Brain microvascular endothelial cell (primary cell): ENCODE measurements at regions not wholly inside any gene's neighbourhood (a gene's known extent, or its start where the extent isn't known, plus 50 kb on each side); places are given as distances from the start of the nearest gene placed in this dataset.
A peak's percentile ranks its signal among the peaks of the same experiment; 100 is the strongest.

Source experiments
- DNase-seq: peaks from one replicate; pipeline ENCODE4 v3.0.0-alpha.2; 2020
- H3K27ac ChIP-seq: fragments of 250-450 bp; sonication (Bioruptor Pico); 2 replicates; pipeline ENCODE4 v1.5.1; 2020; ENCODE audit warnings: mild to moderate bottlenecking, moderate library complexity
- H3K27me3 ChIP-seq: fragments of 250-450 bp; sonication (Bioruptor Pico); replicated peaks from 2 replicates; pipeline ENCODE4 v1.5.1; 2020; ENCODE audit warnings: mild to moderate bottlenecking
- H3K36me3 ChIP-seq: fragments of 250-450 bp; sonication (Bioruptor Pico); replicated peaks from 2 replicates; pipeline ENCODE4 v1.5.1; 2020; ENCODE audit warnings: mild to moderate bottlenecking
- H3K4me3 ChIP-seq: 2 replicates; pipeline ENCODE4 v1.5.1; 2011; ENCODE audit warnings: low read depth, mild to moderate bottlenecking, control low read depth, low read length, moderate library complexity
- in situ Hi-C: cut with HindIII; loops from 2 replicates; pipeline ENCODE4 v1.10.0; 2017; ENCODE audit warnings: low sequenced_read_pairs, low pct_ligation_motif_present
- TF ChIP-seq, protein P1 (sequence below): IDR thresholded peaks from 2 replicates; pipeline ENCODE4 v1.5.1; 2011; ENCODE audit warnings: low read depth, mild to moderate bottlenecking, moderate library complexity, low read length, control low read depth, inconsistent platforms; ENCODE audit errors: missing control alignments

DNA sequence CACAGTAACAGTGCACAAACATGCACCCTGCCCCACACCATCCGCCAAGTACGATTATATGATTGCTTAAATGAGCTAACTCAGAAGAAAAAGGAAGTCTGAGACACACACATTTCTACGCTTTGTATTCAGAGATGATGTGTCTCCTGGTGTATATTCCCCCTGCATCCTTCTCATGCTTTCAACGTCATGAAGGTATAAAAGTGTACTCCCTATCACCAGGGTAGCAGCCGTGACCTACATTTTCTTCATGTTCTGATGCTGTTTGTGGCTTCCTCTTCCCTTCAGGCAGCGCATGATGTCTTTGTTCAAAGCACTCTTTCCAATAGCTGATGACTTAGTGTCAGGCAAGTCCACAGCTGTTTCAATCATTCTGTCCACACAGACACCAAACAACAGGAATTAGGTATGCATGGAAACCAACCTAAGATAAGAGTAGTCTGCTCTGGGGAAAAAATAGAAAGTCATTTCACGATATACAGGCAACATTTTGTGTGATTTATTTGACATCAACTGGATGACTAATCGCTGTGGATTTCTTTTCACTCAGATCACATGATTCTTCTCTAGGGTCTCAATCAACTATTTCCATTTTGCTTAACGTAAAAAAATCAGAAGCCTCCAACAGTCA, 269.4 kb upstream of the PTGER4 start:
- peak; percentile 93 for DNase-seq
- in situ Hi-C loops: no loop called here

DNA sequence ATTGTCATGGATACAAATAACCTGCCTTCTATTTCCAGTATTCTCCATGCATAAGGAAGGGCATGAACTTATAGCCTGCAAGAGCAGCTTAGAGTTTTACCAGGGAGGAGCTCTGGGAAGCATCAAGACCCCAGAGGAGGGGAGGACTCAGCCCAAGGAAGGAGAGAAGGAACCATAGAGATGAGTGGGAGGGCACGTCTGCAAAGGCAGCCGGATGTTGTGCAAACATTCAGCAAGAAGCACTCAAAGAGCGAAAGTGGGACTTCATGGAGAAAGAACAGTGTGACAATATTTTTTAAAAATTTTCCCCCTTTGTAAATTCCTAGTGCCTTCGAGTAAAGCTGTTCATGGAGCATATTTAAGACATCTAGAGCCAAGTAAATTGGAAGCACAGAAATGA, 270.1 kb upstream of the PTGER4 start:
- in situ Hi-C loops: no loop called here
- no peak overlapping the region for H3K4me3 ChIP-seq

More for the DNA sequence above, 269.4 kb upstream of the PTGER4 start:
- Histone ChIP-seq H3K4me3 (no peak overlapping the region), H3K27ac (peak overlapping the region; percentile 83), H3K27me3 (no peaks in the 10 kb centered on the region), H3K36me3 (no peaks in the 10 kb centered on the region)
- TF ChIP-seq, protein P1, sequence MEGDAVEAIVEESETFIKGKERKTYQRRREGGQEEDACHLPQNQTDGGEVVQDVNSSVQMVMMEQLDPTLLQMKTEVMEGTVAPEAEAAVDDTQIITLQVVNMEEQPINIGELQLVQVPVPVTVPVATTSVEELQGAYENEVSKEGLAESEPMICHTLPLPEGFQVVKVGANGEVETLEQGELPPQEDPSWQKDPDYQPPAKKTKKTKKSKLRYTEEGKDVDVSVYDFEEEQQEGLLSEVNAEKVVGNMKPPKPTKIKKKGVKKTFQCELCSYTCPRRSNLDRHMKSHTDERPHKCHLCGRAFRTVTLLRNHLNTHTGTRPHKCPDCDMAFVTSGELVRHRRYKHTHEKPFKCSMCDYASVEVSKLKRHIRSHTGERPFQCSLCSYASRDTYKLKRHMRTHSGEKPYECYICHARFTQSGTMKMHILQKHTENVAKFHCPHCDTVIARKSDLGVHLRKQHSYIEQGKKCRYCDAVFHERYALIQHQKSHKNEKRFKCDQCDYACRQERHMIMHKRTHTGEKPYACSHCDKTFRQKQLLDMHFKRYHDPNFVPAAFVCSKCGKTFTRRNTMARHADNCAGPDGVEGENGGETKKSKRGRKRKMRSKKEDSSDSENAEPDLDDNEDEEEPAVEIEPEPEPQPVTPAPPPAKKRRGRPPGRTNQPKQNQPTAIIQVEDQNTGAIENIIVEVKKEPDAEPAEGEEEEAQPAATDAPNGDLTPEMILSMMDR: no peak

DNA sequence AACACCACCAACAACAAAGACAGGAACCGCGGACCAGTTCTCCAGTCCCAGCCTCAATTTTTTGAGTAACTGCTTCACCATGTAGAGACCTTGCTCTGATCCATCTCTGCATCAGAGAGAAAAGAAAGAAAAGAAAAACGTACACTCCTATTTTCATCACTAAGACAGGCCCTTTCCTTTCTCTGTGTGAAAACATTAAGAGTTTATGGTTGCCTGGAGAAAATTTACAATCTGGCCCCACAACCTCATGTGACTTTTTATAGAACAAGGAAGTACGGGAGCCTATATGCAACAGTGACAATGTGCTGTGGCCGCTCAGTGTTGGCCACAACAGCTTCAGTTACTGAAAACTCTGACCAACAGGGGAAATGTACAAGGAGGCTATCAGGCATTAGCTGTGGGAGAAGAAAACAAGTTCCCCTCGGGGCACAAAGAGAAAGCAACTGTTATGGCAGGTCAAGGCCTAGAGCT, 272.9 kb upstream of the PTGER4 start:
- no peak overlapping the region for H3K27ac ChIP-seq
- no peak overlapping the region for H3K4me3 ChIP-seq
- no peaks in the 10 kb centered on the region for H3K36me3 ChIP-seq
- in situ Hi-C loops: no loop called here
- no peaks in the 10 kb centered on the region for H3K27me3 ChIP-seq
- no peak for DNase-seq
- TF ChIP-seq, protein P1: no peak

More for the DNA sequence above, 270.1 kb upstream of the PTGER4 start:
- TF ChIP-seq, protein P1: no peak
- peak overlapping the region; percentile 83 for H3K27ac ChIP-seq
- DNase-seq: no peak
- no peaks in the 10 kb centered on the region for H3K27me3 ChIP-seq
- H3K36me3 ChIP-seq: no peaks in the 10 kb centered on the region

DNA sequence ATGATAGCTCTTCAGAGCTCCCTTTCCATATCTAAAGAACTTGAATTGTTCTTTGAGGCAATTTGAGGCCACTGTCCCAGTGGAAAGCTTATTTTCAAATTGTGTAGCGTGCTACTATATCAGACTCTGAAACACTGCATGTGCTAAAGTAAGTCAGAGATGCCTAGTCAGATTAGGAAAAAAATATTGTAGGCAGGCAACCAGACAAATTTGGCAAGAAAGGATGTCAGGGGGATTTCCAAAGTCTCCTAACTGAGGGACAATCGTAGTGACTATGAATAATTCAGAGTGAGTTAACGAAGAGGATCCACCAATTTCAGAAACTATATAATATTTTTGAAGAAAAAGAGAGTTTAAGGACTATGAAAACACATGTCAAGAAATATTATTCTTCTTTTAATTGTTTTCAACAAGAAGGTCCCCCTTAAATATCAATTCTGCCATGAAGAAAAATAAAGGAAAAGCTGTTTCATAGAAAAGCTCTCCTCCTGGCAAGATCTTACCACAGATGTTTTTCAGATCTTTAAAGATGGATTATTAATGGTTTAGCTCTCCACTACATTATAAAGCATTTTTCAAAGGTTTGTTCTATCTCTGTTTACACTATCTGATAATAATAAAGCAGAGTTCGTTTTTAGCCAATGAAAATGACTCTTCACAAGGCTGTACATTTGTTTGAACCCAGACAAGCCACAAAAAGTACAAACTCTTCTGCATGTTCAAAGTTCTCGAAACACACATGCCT, 273.5 kb upstream of the PTGER4 start:
- H3K4me3 ChIP-seq: no peak overlapping the region
- in situ Hi-C loops: no loop called here
- TF ChIP-seq, protein P1: no peak
- no peaks in the 10 kb centered on the region for H3K27me3 ChIP-seq
- H3K36me3 ChIP-seq: no peaks in the 10 kb centered on the region
- DNase-seq: no peak
- H3K27ac ChIP-seq: no peak overlapping the region

DNA sequence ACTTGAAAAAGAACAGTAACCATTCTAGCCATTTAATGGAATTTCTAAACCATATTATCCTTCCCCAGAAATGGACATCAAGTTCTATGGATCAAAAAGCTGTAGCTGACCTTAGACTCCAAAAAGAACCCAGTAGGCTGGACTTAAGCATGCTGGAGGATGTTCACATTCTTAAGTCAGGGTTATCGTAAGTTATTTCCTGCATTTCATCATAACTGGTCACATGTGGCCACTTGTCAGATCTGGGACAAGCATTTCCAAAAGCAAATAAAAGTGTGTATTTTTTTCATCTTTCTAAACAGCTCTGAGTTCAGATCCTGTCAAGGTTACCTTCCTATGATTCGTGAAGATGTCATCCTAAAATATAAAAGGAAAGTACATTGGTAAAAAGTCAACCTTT, 274.5 kb upstream of the PTGER4 start:
- Histone ChIP-seq H3K27me3 (no peaks in the 10 kb centered on the region), H3K36me3 (no peaks in the 10 kb centered on the region), H3K4me3 (no peak overlapping the region), H3K27ac (peak overlapping the region; percentile 4)
- DNase-seq: peak; percentile 48
- TF ChIP-seq, protein P1: no peak
- in situ Hi-C loops: no loop called here
